ENCODE measurements at regions not wholly inside any gene's neighbourhood (a gene's known extent, or its start where the extent isn't known, plus 50 kb on each side); places are given as distances from the start of the nearest gene placed in this dataset.

DNA sequence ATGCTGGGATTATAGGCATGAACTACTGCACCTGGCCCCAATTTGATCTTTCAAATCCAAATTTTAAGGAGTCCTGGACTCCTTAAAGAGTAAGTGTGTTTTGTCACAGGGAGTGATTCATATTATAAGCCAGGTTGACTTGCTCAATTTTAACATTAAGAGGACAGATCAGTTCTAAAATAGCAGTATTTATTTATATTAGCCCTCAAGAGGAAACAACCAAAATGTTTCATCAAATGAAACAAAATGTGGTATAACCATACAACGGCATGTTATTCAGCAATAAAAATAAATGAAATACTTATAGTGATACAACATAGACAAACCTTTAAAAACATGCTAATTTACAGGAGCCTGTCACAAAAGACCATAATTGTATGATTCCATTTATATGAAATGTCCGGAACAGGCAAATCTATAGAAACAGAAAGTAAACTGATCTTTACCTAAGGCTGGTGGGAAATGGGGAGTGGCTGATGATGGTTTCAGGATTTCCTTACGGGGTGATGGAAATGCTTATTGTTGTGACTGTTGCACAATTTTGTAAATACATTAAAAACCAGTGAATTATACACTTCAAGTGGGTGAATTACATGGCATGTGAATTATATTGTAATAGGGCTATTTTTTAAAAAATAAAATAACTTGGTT is 637.4 kb downstream of the MMUT start:
- no peaks in the 10 kb centered on the region for H3K9me3 ChIP-seq (ENCODE audit: control insufficient read depth in 1 of 2, low read length in 2 of 2)
- no peaks in the 10 kb centered on the region for H3K36me3 Mint-ChIP-seq
- H3K4me3 Mint-ChIP-seq, result no peak overlapping the region
- no peaks in the 10 kb centered on the region for H3K27me3 Mint-ChIP-seq
- H3K27ac Mint-ChIP-seq, result no peak overlapping the region
- H3K4me3 ChIP-seq (ENCODE audit: low read length in 2 of 2), result no peak overlapping the region
- no peaks in the 10 kb centered on the region for H3K4me1 ChIP-seq (ENCODE audit: insufficient read depth, low read length)
- no peak overlapping the region for H3K27ac ChIP-seq (ENCODE audit: low read depth, low read length)
- no peaks in the 10 kb centered on the region for H3K4me1 Mint-ChIP-seq
- H3K9me3 Mint-ChIP-seq, result peaks cover 0 to 16% (median 7%) of the 10 kb centered on the region in 8 donors
- no peak for DNase-seq
- H3K27me3 ChIP-seq (ENCODE audit: insufficient read depth, low read length), result no peaks in the 10 kb centered on the region
- H3K36me3 ChIP-seq (ENCODE audit: insufficient read depth, low read length), result no peaks in the 10 kb centered on the region
- POLR2A ChIA-PET (ENCODE audit: partially characterized antibody), result no interaction called here
- CTCF ChIA-PET (ENCODE audit: partially characterized antibody), result no interaction called here
- intact Hi-C loops (cut with micrococcal nuclease), result no loop called here

DNA sequence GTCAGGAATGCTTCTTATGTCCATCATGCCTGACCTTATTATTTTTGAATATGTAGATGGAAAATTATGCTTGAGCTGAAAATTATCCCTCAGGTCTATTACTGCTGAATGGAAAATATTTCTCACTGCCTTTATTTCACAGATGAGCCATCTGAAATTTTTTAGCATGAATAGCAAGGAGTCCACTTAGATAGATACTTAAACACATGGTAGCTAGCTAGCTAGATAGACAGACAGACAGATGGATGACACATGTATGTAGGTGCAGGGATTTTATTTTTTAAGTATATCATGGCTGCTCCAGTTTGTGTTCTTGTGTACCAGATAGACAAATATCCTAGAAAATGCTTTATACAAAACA is 645.0 kb downstream of the MMUT start:
- no peaks in the 10 kb centered on the region for H3K36me3 Mint-ChIP-seq
- intact Hi-C loops (cut with micrococcal nuclease), result no loop called here
- Histone ChIP-seq H3K4me3 (ENCODE audit: low read length in 2 of 2) (no peak overlapping the region), H3K4me1 (ENCODE audit: insufficient read depth, low read length) (no peaks in the 10 kb centered on the region), H3K36me3 (ENCODE audit: insufficient read depth, low read length) (no peaks in the 10 kb centered on the region), H3K27ac (ENCODE audit: low read depth, low read length) (no peak overlapping the region), H3K9me3 (ENCODE audit: control insufficient read depth in 1 of 2, low read length in 2 of 2) (no peaks in the 10 kb centered on the region), H3K27me3 (ENCODE audit: insufficient read depth, low read length) (no peaks in the 10 kb centered on the region)
- POLR2A ChIA-PET (ENCODE audit: partially characterized antibody), result no interaction called here
- peaks cover 2 to 11% (median 6%) of the 10 kb centered on the region in 8 donors for H3K9me3 Mint-ChIP-seq
- H3K27me3 Mint-ChIP-seq, result no peaks in the 10 kb centered on the region
- no peak for DNase-seq
- H3K4me1 Mint-ChIP-seq, result no peaks in the 10 kb centered on the region
- no peak overlapping the region for H3K4me3 Mint-ChIP-seq
- H3K27ac Mint-ChIP-seq, result peak overlapping the region in 1 of 7 donors; percentile 41
- CTCF ChIA-PET (ENCODE audit: partially characterized antibody), result no interaction called here

- Histone ChIP-seq H3K4me3 (ENCODE audit: low read length in 2 of 2) (no peak overlapping the region), H3K9me3 (ENCODE audit: control insufficient read depth in 1 of 2, low read length in 2 of 2) (no peaks in the 10 kb centered on the region), H3K4me1 (ENCODE audit: insufficient read depth, low read length) (no peaks in the 10 kb centered on the region), H3K27me3 (ENCODE audit: insufficient read depth, low read length) (no peaks in the 10 kb centered on the region), H3K36me3 (ENCODE audit: insufficient read depth, low read length) (no peaks in the 10 kb centered on the region), H3K27ac (ENCODE audit: low read depth, low read length) (no peak overlapping the region)
- Mint-ChIP-seq H3K4me3 (no peak overlapping the region), H3K36me3 (no peaks in the 10 kb centered on the region), H3K27ac (no peak overlapping the region), H3K9me3 (peaks cover 2 to 11% (median 6%) of the 10 kb centered on the region in 8 donors), H3K4me1 (no peaks in the 10 kb centered on the region), H3K27me3 (no peaks in the 10 kb centered on the region)
- no peak for DNase-seq
- intact Hi-C loops (cut with micrococcal nuclease), result no loop called here
- CTCF ChIA-PET (ENCODE audit: partially characterized antibody), result no interaction called here
- POLR2A ChIA-PET (ENCODE audit: partially characterized antibody), result no interaction called here
Observed at GRCh38 chr6:48817333-48818051, 645.6 kb downstream of the MMUT start.

- Mint-ChIP-seq H3K9me3 (peaks cover 2 to 11% (median 6%) of the 10 kb centered on the region in 8 donors), H3K4me3 (no peak overlapping the region), H3K36me3 (no peaks in the 10 kb centered on the region), H3K27me3 (no peaks in the 10 kb centered on the region), H3K4me1 (no peaks in the 10 kb centered on the region), H3K27ac (no peak overlapping the region)
- intact Hi-C loops (cut with micrococcal nuclease), result no loop called here
- H3K27ac ChIP-seq (ENCODE audit: low read depth, low read length), result no peak overlapping the region
- no peak overlapping the region for H3K4me3 ChIP-seq (ENCODE audit: low read length in 2 of 2)
- H3K27me3 ChIP-seq (ENCODE audit: insufficient read depth, low read length), result no peaks in the 10 kb centered on the region
- no peaks in the 10 kb centered on the region for H3K36me3 ChIP-seq (ENCODE audit: insufficient read depth, low read length)
- ChIA-PET CTCF (ENCODE audit: partially characterized antibody) (no interaction called here), POLR2A (ENCODE audit: partially characterized antibody) (no interaction called here)
- H3K4me1 ChIP-seq (ENCODE audit: insufficient read depth, low read length), result no peaks in the 10 kb centered on the region
- no peaks in the 10 kb centered on the region for H3K9me3 ChIP-seq (ENCODE audit: control insufficient read depth in 1 of 2, low read length in 2 of 2)
- no peak for DNase-seq
Observed at GRCh38 chr6:48814957-48815356, 648.1 kb downstream of the MMUT start.

GRCh38 chr6:48813836-48814235 is 649.2 kb downstream of the MMUT start:
- Histone ChIP-seq H3K27me3 (ENCODE audit: insufficient read depth, low read length) (no peaks in the 10 kb centered on the region), H3K4me3 (ENCODE audit: low read length in 2 of 2) (no peak overlapping the region), H3K36me3 (ENCODE audit: insufficient read depth, low read length) (no peaks in the 10 kb centered on the region), H3K4me1 (ENCODE audit: insufficient read depth, low read length) (no peaks in the 10 kb centered on the region), H3K9me3 (ENCODE audit: control insufficient read depth in 1 of 2, low read length in 2 of 2) (no peaks in the 10 kb centered on the region), H3K27ac (ENCODE audit: low read depth, low read length) (no peak overlapping the region)
- Mint-ChIP-seq H3K36me3 (no peaks in the 10 kb centered on the region), H3K27ac (no peak overlapping the region), H3K4me3 (no peak overlapping the region), H3K9me3 (peaks cover 0 to 11% (median 5%) of the 10 kb centered on the region in 8 donors), H3K27me3 (no peaks in the 10 kb centered on the region), H3K4me1 (no peaks in the 10 kb centered on the region)
- ChIA-PET POLR2A (ENCODE audit: partially characterized antibody) (no interaction called here), CTCF (ENCODE audit: partially characterized antibody) (no interaction called here)
- DNase-seq, result no peak
- intact Hi-C loops (cut with micrococcal nuclease), result no loop called here

DNA sequence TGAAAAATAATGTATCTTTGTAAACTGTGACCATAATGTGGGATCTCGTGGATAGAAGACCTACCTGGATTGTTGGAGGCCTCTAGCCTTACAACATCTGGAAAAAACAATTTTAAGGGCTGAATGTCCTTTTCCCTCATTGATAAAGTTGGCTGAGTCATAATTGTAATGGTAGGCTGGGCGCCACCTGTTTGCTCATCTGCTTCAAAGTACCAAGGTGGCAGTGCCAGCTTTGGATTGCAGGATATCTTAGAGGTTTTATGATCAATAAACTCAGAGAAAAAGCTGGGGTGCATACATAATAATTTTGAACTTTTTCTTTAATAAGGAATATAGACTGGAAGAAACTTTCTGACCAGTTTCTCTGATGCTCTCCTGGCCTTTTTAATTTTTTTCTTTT is 653.4 kb downstream of the MMUT start:
- Histone ChIP-seq H3K4me3 (ENCODE audit: low read length in 2 of 2) (no peak overlapping the region), H3K36me3 (ENCODE audit: insufficient read depth, low read length) (no peaks in the 10 kb centered on the region), H3K4me1 (ENCODE audit: insufficient read depth, low read length) (no peaks in the 10 kb centered on the region), H3K27me3 (ENCODE audit: insufficient read depth, low read length) (no peaks in the 10 kb centered on the region), H3K9me3 (ENCODE audit: control insufficient read depth in 1 of 2, low read length in 2 of 2) (no peaks in the 10 kb centered on the region), H3K27ac (ENCODE audit: low read depth, low read length) (no peak overlapping the region)
- intact Hi-C loops (cut with micrococcal nuclease), result no loop called here
- Mint-ChIP-seq H3K36me3 (no peaks in the 10 kb centered on the region), H3K27ac (no peak overlapping the region), H3K9me3 (peaks cover 0 to 18% (median 4%) of the 10 kb centered on the region in 8 donors), H3K27me3 (no peaks in the 10 kb centered on the region), H3K4me1 (no peaks in the 10 kb centered on the region), H3K4me3 (no peak overlapping the region)
- POLR2A ChIA-PET (ENCODE audit: partially characterized antibody), result no interaction called here
- CTCF ChIA-PET (ENCODE audit: partially characterized antibody), result interaction anchor here (1.0 kb wide), 1 partner anchor 10 kb away, joined by 3 read pairs; no protein-coding TSS in a partner anchor
- DNase-seq, result no peak

- H3K9me3 ChIP-seq (ENCODE audit: control insufficient read depth in 1 of 2, low read length in 2 of 2), result no peaks in the 10 kb centered on the region
- H3K4me3 Mint-ChIP-seq, result no peak overlapping the region
- ChIA-PET POLR2A (ENCODE audit: partially characterized antibody) (no interaction called here), CTCF (ENCODE audit: partially characterized antibody) (interaction anchor here (1.0 kb wide), 1 partner anchor 11 kb away, joined by 3 read pairs; no protein-coding TSS in a partner anchor)
- DNase-seq, result no peak
- no peaks in the 10 kb centered on the region for H3K36me3 Mint-ChIP-seq
- H3K4me3 ChIP-seq (ENCODE audit: low read length in 2 of 2), result no peak overlapping the region
- no peaks in the 10 kb centered on the region for H3K27me3 ChIP-seq (ENCODE audit: insufficient read depth, low read length)
- H3K27me3 Mint-ChIP-seq, result no peaks in the 10 kb centered on the region
- no peaks in the 10 kb centered on the region for H3K4me1 Mint-ChIP-seq
- H3K9me3 Mint-ChIP-seq, result peaks cover 0 to 14% (median 4%) of the 10 kb centered on the region in 8 donors
- H3K4me1 ChIP-seq (ENCODE audit: insufficient read depth, low read length), result no peaks in the 10 kb centered on the region
- no peak overlapping the region for H3K27ac ChIP-seq (ENCODE audit: low read depth, low read length)
- H3K36me3 ChIP-seq (ENCODE audit: insufficient read depth, low read length), result no peaks in the 10 kb centered on the region
- intact Hi-C loops (cut with micrococcal nuclease), result no loop called here
- H3K27ac Mint-ChIP-seq, result no peak overlapping the region
Observed at GRCh38 chr6:48809245-48809644, 653.8 kb downstream of the MMUT start.
